Right atrium auricular region (tissue), 2 donors: ENCODE measurements at regions not wholly inside any gene's neighbourhood (a gene's known extent, or its start where the extent isn't known, plus 50 kb on each side); places are given as distances from the start of the nearest gene placed in this dataset.
A peak's percentile ranks its signal among the peaks of the same experiment; 100 is the strongest.

Experiments
- DNase-seq: peaks from one replicate; pipeline ENCODE4 v3.0.0-alpha.2; 2019; ENCODE audit warnings: low spot score
- H3K27ac ChIP-seq, 2 donors: fragments of 200-600 bp; sonication (generic); 1 replicate in 1 of 2; 2 replicates in 1 of 2; pipeline ENCODE4 v1.5.1; 2016 to 2019
- H3K27me3 ChIP-seq, 2 donors: fragments of 200-600 bp; sonication (generic); one replicate each; pipeline versions ENCODE4 v1.5.1 to v1.6.0; 2017 to 2019
- H3K36me3 ChIP-seq: fragments of 200-600 bp; sonication (generic); one replicate; pipeline ENCODE4 v1.5.1; 2016
- H3K4me1 ChIP-seq, 2 donors: fragments of 200-600 bp; sonication (generic); one replicate each; pipeline versions ENCODE4 v1.5.1 to v1.6.0; 2017 to 2019
- H3K4me3 ChIP-seq, 2 donors: fragments of 200-600 bp; sonication (generic); 1 replicate in 1 of 2; 2 replicates in 1 of 2; pipeline ENCODE4 v1.5.1; 2017 to 2019; ENCODE audit warnings: mild to moderate bottlenecking in 1 of 2, moderate library complexity in 1 of 2
- H3K9me3 ChIP-seq, 2 donors: fragments of 200-600 bp; sonication (generic); one replicate each; pipeline ENCODE4 v1.5.1; 2019
- TF ChIP-seq, protein P1 (sequence below), 2 donors: fragments of 200-600 bp; sonication (generic); IDR thresholded peaks; one replicate each; pipeline ENCODE4 v1.5.1; 2019; ENCODE audit warnings: antibody characterized with exemption in 2 of 2

DNA sequence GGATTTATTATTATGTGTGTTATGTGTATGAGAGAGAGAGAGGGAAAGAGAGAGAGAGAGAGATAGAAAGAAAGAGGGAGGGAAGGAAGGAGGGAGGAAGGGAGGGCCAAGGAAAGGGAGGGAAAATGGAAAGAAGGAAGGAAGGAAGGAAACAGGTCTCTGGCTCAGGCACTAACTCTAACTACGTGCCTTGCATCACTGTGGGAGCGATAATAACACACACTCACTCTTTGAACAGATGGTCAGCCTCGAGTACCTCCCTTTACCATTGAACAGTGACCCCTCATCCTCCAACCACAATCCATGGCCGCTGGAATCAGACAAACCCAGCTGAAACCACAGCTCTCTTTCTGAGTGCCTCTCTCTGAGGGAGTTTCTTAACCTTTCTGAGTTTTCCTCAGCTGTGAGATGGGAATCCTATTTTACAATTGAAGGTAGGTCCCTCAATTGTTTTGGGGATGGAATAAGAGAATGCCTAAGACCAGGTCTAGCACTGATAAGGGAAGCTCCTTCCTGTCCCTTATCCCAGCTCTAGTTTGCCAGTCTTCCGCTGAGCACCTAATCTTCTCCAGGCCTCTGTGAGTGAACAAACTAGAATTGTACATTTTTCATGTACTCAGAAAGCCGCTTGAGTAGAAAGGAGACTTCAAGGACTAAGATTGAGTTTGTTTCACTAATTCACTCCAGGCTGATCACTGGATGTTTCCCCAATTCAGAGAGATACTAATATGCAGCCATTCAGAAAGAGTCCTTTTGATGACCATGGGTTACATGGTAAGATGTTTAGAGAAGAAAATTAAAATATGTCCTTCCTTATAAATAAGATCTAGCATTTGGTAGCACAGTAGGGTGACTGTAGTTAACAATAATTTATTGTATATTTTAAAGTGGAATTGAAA, 62.8 kb downstream of the IRF2BP2 start:
- H3K9me3 ChIP-seq, result no peaks in the 10 kb centered on the region
- no peak overlapping the region for H3K4me3 ChIP-seq
- peak overlapping the region in 1 of 2 donors; percentile 99 for H3K27ac ChIP-seq
- DNase-seq, result no peak
- TF ChIP-seq, protein P1, sequence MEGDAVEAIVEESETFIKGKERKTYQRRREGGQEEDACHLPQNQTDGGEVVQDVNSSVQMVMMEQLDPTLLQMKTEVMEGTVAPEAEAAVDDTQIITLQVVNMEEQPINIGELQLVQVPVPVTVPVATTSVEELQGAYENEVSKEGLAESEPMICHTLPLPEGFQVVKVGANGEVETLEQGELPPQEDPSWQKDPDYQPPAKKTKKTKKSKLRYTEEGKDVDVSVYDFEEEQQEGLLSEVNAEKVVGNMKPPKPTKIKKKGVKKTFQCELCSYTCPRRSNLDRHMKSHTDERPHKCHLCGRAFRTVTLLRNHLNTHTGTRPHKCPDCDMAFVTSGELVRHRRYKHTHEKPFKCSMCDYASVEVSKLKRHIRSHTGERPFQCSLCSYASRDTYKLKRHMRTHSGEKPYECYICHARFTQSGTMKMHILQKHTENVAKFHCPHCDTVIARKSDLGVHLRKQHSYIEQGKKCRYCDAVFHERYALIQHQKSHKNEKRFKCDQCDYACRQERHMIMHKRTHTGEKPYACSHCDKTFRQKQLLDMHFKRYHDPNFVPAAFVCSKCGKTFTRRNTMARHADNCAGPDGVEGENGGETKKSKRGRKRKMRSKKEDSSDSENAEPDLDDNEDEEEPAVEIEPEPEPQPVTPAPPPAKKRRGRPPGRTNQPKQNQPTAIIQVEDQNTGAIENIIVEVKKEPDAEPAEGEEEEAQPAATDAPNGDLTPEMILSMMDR (IDR thresholded peaks at IDR 0.05), result no peak
- peaks cover 0 to 40% of the 10 kb centered on the region in 2 donors for H3K4me1 ChIP-seq
- H3K36me3 ChIP-seq, result no peaks in the 10 kb centered on the region
- no peaks in the 10 kb centered on the region for H3K27me3 ChIP-seq

DNA sequence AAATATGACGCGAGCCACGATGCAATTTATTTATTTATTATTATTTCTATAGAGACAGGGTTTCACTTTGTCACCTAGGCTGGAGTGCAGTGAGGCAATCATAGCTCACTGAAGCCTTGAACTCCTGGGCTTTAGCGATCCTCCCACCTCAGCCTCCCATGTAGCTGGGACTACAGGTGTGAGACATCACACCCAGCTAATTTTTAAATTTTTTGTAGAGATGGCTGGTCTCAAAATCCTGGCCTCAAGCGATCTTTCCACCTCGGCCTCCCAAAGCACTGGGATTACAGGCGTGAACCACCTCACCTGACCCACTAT, 63.6 kb downstream of the IRF2BP2 start:
- H3K27me3 ChIP-seq, result no peaks in the 10 kb centered on the region
- no peak for DNase-seq
- no peaks in the 10 kb centered on the region for H3K36me3 ChIP-seq
- H3K4me1 ChIP-seq, result peaks cover 0 to 46% of the 10 kb centered on the region in 2 donors
- no peak overlapping the region for H3K4me3 ChIP-seq
- TF ChIP-seq, protein P1 (IDR thresholded peaks at IDR 0.05), result no peak
- H3K27ac ChIP-seq, result peak overlapping the region; percentile 89 to 99
- H3K9me3 ChIP-seq, result no peaks in the 10 kb centered on the region

DNA sequence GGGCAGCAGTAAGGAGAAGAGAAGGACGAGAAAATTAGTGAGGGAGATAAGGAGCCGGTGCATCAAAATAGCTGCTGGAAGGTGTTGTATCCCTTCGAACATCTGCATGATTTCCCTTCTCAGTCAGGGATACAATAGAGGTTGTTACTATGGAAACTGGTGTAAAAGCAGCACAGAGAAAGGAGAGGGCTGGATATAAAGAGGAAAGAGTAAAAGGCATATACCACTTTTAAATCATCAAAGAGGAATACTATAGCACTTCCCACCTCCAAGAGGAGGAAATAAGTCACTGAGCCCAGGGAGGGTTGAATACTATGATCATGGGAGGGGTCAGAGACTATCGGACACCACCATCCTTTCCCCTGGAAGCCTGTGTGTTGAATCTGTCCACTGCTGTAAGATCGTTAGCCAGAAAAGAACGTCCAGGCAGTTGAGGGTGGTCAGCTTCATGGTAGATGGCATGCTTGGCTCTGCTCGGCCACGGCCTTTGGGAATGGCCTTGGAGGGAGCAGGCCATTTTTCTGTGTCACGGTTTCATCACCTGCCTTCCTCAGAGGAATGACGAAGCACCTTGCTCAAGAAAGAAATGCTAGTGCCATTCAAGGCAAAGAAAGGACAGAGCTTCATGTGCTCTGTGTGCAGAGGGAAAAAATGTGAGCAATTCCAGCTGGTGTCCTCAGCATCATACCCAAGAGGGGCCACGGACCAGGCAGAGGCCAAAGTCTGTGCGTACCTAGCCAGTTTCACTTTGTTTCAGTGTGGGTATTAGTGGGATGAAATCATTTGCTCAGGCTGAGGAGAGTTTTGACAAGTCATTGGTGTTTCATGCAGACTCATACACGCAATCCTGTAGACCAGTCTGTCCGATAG, 64.2 kb downstream of the IRF2BP2 start:
- Histone ChIP-seq H3K27me3 (no peaks in the 10 kb centered on the region), H3K27ac (peak overlapping the region; percentile 89 to 99), H3K4me1 (peaks cover 0 to 52% of the 10 kb centered on the region in 2 donors), H3K4me3 (no peak overlapping the region), H3K36me3 (no peaks in the 10 kb centered on the region), H3K9me3 (no peaks in the 10 kb centered on the region)
- no peak for DNase-seq
- TF ChIP-seq, protein P1 (IDR thresholded peaks at IDR 0.05), result no peak

DNA sequence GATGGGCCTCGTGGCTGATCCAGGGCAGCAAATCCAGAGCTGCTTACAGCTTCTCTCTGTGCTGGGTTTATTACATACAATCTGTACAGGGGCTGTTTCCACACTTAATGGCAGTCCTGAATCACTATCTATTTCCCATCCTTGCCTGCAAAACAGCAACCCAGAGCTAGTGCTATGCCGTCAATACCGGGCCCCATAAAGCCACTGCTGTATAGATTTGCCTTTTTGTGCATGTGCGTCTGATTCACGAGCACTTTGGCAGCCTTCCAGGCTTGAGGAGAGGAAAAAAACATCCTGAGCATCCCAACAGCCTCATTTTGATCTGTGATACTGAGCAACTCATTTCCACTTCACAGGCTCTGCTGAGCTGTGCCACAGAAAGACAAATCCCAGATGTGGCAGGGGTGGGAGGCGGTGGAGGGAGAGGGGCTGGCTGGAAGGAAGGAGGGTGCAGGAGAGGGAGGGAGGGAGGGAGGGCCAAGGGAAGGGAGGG, 65.2 kb upstream of the TARBP1 start:
- Histone ChIP-seq H3K36me3 (no peaks in the 10 kb centered on the region), H3K27me3 (no peaks in the 10 kb centered on the region), H3K9me3 (no peaks in the 10 kb centered on the region), H3K4me1 (peaks cover 0 to 68% of the 10 kb centered on the region in 2 donors), H3K4me3 (no peak overlapping the region), H3K27ac (peak overlapping the region; percentile 89 to 99)
- DNase-seq, result peak; percentile 84
- TF ChIP-seq, protein P1 (IDR thresholded peaks at IDR 0.05), result no peak

DNA sequence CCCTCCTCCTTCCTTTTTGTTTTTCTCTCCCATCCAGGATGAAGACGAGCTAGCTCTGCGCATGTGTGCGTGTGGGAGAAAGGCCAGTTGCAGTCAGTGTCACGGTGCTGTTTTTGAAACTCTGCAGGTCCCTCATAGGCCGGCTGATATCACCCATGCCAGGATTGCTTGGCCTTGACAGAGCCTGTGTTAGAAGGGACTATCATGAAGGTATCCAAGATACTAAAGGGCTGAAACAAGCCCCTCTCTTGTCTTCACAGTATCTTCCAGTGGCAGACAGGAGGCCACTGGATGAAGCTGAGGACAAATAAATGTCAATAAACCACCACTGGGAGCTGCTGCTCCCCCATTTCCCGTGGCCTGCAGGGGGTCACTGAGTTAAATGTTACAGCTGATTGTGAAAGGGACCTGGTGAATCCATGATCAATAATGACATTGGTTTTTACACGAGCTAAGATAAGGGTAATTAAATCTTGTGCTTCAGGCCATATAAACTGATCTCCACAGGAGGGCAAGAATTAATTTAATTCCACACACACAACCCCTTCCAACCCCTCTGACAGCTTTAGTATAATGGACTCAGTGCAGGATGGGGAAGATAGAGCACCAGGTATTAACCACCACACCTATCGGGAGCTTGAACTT, 64.6 kb upstream of the TARBP1 start:
- Histone ChIP-seq H3K27ac (peak overlapping the region; percentile 89 to 99), H3K36me3 (no peaks in the 10 kb centered on the region), H3K4me1 (peaks cover 0 to 73% of the 10 kb centered on the region in 2 donors), H3K4me3 (no peak overlapping the region), H3K9me3 (no peaks in the 10 kb centered on the region), H3K27me3 (no peaks in the 10 kb centered on the region)
- TF ChIP-seq, protein P1 (IDR thresholded peaks at IDR 0.05), result peak in 1 of 2 donors; percentile 31
- peak; percentile 63 for DNase-seq
